GM21786 (cell line): ENCODE measurements at regions not wholly inside any gene's neighbourhood (a gene's known extent, or its start where the extent isn't known, plus 50 kb on each side); places are given as distances from the start of the nearest gene placed in this dataset.

ENCODE experiments used
- ATAC-seq: cut with Tn5 transposase; IDR thresholded peaks from one replicate; pipeline ENCODE4 v1.9.1; 2021; ENCODE audit not compliant: unreplicated experiment

- no peak for ATAC-seq
These were observed 450.9 kb upstream of the CNTNAP2 start for GRCh38 chr7:145665499-145666258.

- ATAC-seq = no peak
These were observed 460.9 kb upstream of the CNTNAP2 start for GRCh38 chr7:145655666-145656065.

GRCh38 chr7:145645135-145645515 is 471.5 kb upstream of the CNTNAP2 start:
- no peak for ATAC-seq

GRCh38 chr7:145644426-145645134 is 472.0 kb upstream of the CNTNAP2 start:
- ATAC-seq = no peak

- ATAC-seq = no peak
These were observed 472.6 kb upstream of the CNTNAP2 start for GRCh38 chr7:145643981-145644380.

- ATAC-seq = no peak
These were observed 483.1 kb upstream of the CNTNAP2 start for GRCh38 chr7:145633513-145633912.

GRCh38 chr7:145624618-145625017 is 492.0 kb upstream of the CNTNAP2 start:
- no peak for ATAC-seq

- ATAC-seq = no peak
These were observed 510.6 kb upstream of the CNTNAP2 start for GRCh38 chr7:145605963-145606362.

GRCh38 chr7:145599376-145599775 is 517.2 kb upstream of the CNTNAP2 start:
- ATAC-seq = no peak

- no peak for ATAC-seq
These were observed 532.2 kb upstream of the CNTNAP2 start for GRCh38 chr7:145584401-145584800.

GRCh38 chr7:145582742-145583303 is 533.8 kb upstream of the CNTNAP2 start:
- ATAC-seq = no peak

GRCh38 chr7:145557805-145558204 is 558.8 kb upstream of the CNTNAP2 start:
- no peak for ATAC-seq

GRCh38 chr7:145543242-145543641 is 573.4 kb upstream of the CNTNAP2 start:
- no peak for ATAC-seq

- no peak for ATAC-seq
These were observed 576.7 kb upstream of the CNTNAP2 start for GRCh38 chr7:145539910-145540309.

GRCh38 chr7:145534301-145534700 is 582.3 kb upstream of the CNTNAP2 start:
- ATAC-seq = no peak

GRCh38 chr7:145520284-145520683 is 596.3 kb upstream of the CNTNAP2 start:
- ATAC-seq = no peak

GRCh38 chr7:145511004-145511403 is 605.6 kb upstream of the CNTNAP2 start:
- no peak for ATAC-seq

GRCh38 chr7:145497911-145498525 is 618.6 kb upstream of the CNTNAP2 start:
- ATAC-seq = no peak

GRCh38 chr7:145490356-145490755 is 626.2 kb upstream of the CNTNAP2 start:
- ATAC-seq = no peak

- no peak for ATAC-seq
These were observed 627.0 kb upstream of the CNTNAP2 start for GRCh38 chr7:145489609-145490008.

GRCh38 chr7:145488816-145489215 is 627.8 kb upstream of the CNTNAP2 start:
- no peak for ATAC-seq

- no peak for ATAC-seq
These were observed 634.6 kb upstream of the CNTNAP2 start for GRCh38 chr7:145481985-145482384.
